Activated effector memory CD4-positive, alpha-beta T cell treated with anti-CD3 and anti-CD28 coated beads, Interleukin-2, amount 50 U/mL, for 16 hours (primary cell): ENCODE measurements at regions not wholly inside any gene's neighbourhood (a gene's known extent, or its start where the extent isn't known, plus 50 kb on each side); places are given as distances from the start of the nearest gene placed in this dataset.

ENCODE experiments used
- DNase-seq: peaks from one replicate; pipeline ENCODE4 v3.0.0-alpha.2; 2020

- no peak for DNase-seq
Observed at GRCh38 chr15:39131609-39132008, 449.3 kb upstream of the THBS1 start.

GRCh38 chr15:39132070-39132469 is 448.8 kb upstream of the THBS1 start:
- DNase-seq: no peak

- DNase-seq: no peak
Observed at GRCh38 chr15:39132954-39133600, 447.8 kb upstream of the THBS1 start.

GRCh38 chr15:39134282-39134681 is 446.6 kb upstream of the THBS1 start:
- no peak for DNase-seq

GRCh38 chr15:39135989-39136388 is 444.9 kb upstream of the THBS1 start:
- DNase-seq: no peak

- no peak for DNase-seq
Observed at GRCh38 chr15:39139431-39140059, 441.3 kb upstream of the THBS1 start.

GRCh38 chr15:39140060-39140604 is 440.7 kb upstream of the THBS1 start:
- DNase-seq: no peak

GRCh38 chr15:39142500-39142899 is 438.4 kb upstream of the THBS1 start:
- DNase-seq: no peak

- no peak for DNase-seq
Observed at GRCh38 chr15:39143479-39143878, 437.4 kb upstream of the THBS1 start.

- DNase-seq: no peak
Observed at GRCh38 chr15:39144051-39144450, 436.8 kb upstream of the THBS1 start.

- DNase-seq: no peak
Observed at GRCh38 chr15:39144613-39145499, 436.0 kb upstream of the THBS1 start.

- no peak for DNase-seq
Observed at GRCh38 chr15:39145854-39146625, 434.8 kb upstream of the THBS1 start.

- DNase-seq: no peak
Observed at GRCh38 chr15:39149636-39150150, 431.2 kb upstream of the THBS1 start.

- no peak for DNase-seq
Observed at GRCh38 chr15:39151545-39151944, 429.3 kb upstream of the THBS1 start.

- DNase-seq: no peak
Observed at GRCh38 chr15:39153058-39153714, 427.7 kb upstream of the THBS1 start.

GRCh38 chr15:39153716-39154115 is 427.2 kb upstream of the THBS1 start:
- DNase-seq: no peak

GRCh38 chr15:39154227-39154638 is 426.6 kb upstream of the THBS1 start:
- DNase-seq: no peak

GRCh38 chr15:39154776-39155175 is 426.1 kb upstream of the THBS1 start:
- no peak for DNase-seq

GRCh38 chr15:39156166-39156565 is 424.7 kb upstream of the THBS1 start:
- DNase-seq: no peak

GRCh38 chr15:39156646-39157250 is 424.1 kb upstream of the THBS1 start:
- no peak for DNase-seq

- DNase-seq: no peak
Observed at GRCh38 chr15:39157882-39158281, 423.0 kb upstream of the THBS1 start.

- DNase-seq: no peak
Observed at GRCh38 chr15:39159833-39160232, 421.0 kb upstream of the THBS1 start.
